HG03045 (cell line): ENCODE measurements at regions not wholly inside any gene's neighbourhood (a gene's known extent, or its start where the extent isn't known, plus 50 kb on each side); places are given as distances from the start of the nearest gene placed in this dataset.

Source experiments
- ATAC-seq: cut with Tn5 transposase; IDR thresholded peaks from one replicate; pipeline ENCODE4 v1.9.1; 2021; ENCODE audit warnings: mild to moderate bottlenecking, moderate library complexity; ENCODE audit not compliant: unreplicated experiment

GRCh38 chr7:84684836-84685480, 490.4 kb upstream of the SEMA3A start:
- ATAC-seq = no peak

GRCh38 chr7:84682543-84682942, 488.0 kb upstream of the SEMA3A start:
- ATAC-seq = no peak

- no peak for ATAC-seq
Observed at GRCh38 chr7:84678841-84679240, 484.3 kb upstream of the SEMA3A start.

- ATAC-seq = no peak
Observed at GRCh38 chr7:84677117-84677732, 482.6 kb upstream of the SEMA3A start.

GRCh38 chr7:84675633-84676034, 481.0 kb upstream of the SEMA3A start:
- ATAC-seq = no peak

- no peak for ATAC-seq
Observed at GRCh38 chr7:84674236-84674913, 479.8 kb upstream of the SEMA3A start.

GRCh38 chr7:84669177-84669732, 474.7 kb upstream of the SEMA3A start:
- no peak for ATAC-seq

GRCh38 chr7:84668116-84668515, 473.5 kb upstream of the SEMA3A start:
- no peak for ATAC-seq

- ATAC-seq = no peak
Observed at GRCh38 chr7:84666651-84667050, 472.1 kb upstream of the SEMA3A start.

- no peak for ATAC-seq
Observed at GRCh38 chr7:84665339-84665738, 470.8 kb upstream of the SEMA3A start.

- no peak for ATAC-seq
Observed at GRCh38 chr7:84664626-84665025, 470.0 kb upstream of the SEMA3A start.

GRCh38 chr7:84663224-84663623, 468.6 kb upstream of the SEMA3A start:
- ATAC-seq = no peak

- no peak for ATAC-seq
Observed at GRCh38 chr7:84658286-84658685, 463.7 kb upstream of the SEMA3A start.

GRCh38 chr7:84654273-84654672, 459.7 kb upstream of the SEMA3A start:
- no peak for ATAC-seq

GRCh38 chr7:84651876-84652275, 457.3 kb upstream of the SEMA3A start:
- no peak for ATAC-seq

- no peak for ATAC-seq
Observed at GRCh38 chr7:84647797-84648757, 453.5 kb upstream of the SEMA3A start.

GRCh38 chr7:84642611-84643010, 448.0 kb upstream of the SEMA3A start:
- no peak for ATAC-seq

GRCh38 chr7:84640637-84641036, 446.0 kb upstream of the SEMA3A start:
- no peak for ATAC-seq

GRCh38 chr7:84638339-84638697, 443.7 kb upstream of the SEMA3A start:
- ATAC-seq = no peak

- no peak for ATAC-seq
Observed at GRCh38 chr7:84637568-84638338, 443.2 kb upstream of the SEMA3A start.
